GM23338 (cell line): ENCODE measurements at regions not wholly inside any gene's neighbourhood (a gene's known extent, or its start where the extent isn't known, plus 50 kb on each side); places are given as distances from the start of the nearest gene placed in this dataset.
"Not testable (repeated sequence)": the region's sequence is repeated elsewhere in the genome, so short reads cannot be mapped to it uniquely, and the experiment has no call there.

Experiments
- ATAC-seq: fragments of 200-7000 bp; cut with Tn5 transposase; 3 replicates; pipeline ENCODE4 v1.9.1; 2020
- DNase-seq: peaks from one replicate; pipeline ENCODE4 v3.0.0-alpha.2; 2015; ENCODE audit warnings: low spot score
- H2AFZ ChIP-seq: fragments of 200-600 bp; sonication (generic); 2 replicates; pipeline ENCODE4 v1.8.0; 2016; ENCODE audit warnings: antibody characterized with exemption, mild to moderate bottlenecking, moderate library complexity
- H3F3A ChIP-seq: fragments of 200-600 bp; sonication (generic); replicated peaks from 2 replicates; pipeline ENCODE4 v1.8.0; 2017; ENCODE audit warnings: antibody characterized with exemption, mixed run types, low read depth
- H3K27ac ChIP-seq: fragments of 200-600 bp; sonication (generic); 2 replicates; pipeline ENCODE4 v1.6.1; 2016; ENCODE audit warnings: low read depth
- H3K27me3 ChIP-seq: fragments of 200-600 bp; sonication (generic); 2 replicates; pipeline ENCODE4 v1.8.0; 2016; ENCODE audit warnings: mild to moderate bottlenecking, mixed run types, moderate library complexity; ENCODE audit not compliant: insufficient read depth
- H3K36me3 ChIP-seq: fragments of 200-600 bp; sonication (generic); 2 replicates; pipeline ENCODE4 v1.8.0; 2016; ENCODE audit warnings: mild to moderate bottlenecking; ENCODE audit not compliant: insufficient read depth
- H3K4me1 ChIP-seq: fragments of 200-600 bp; sonication (generic); 2 replicates; pipeline ENCODE4 v1.8.0; 2016; ENCODE audit warnings: mild to moderate bottlenecking, moderate library complexity; ENCODE audit not compliant: insufficient read depth
- H3K4me2 ChIP-seq: fragments of 200-600 bp; sonication (generic); 2 replicates; pipeline ENCODE4 v1.7.1; 2017; ENCODE audit warnings: mixed run types
- H3K4me3 ChIP-seq: fragments of 200-600 bp; sonication (generic); 2 replicates; pipeline ENCODE4 v1.6.1; 2016; ENCODE audit warnings: mixed run types
- H3K79me2 ChIP-seq: fragments of 200-600 bp; sonication (generic); replicated peaks from 2 replicates; pipeline ENCODE4 v1.8.0; 2017; ENCODE audit warnings: mild to moderate bottlenecking; ENCODE audit not compliant: insufficient read depth
- H3K9me2 ChIP-seq: fragments of 200-600 bp; sonication (generic); 2 replicates; pipeline ENCODE4 v1.8.0; 2017; ENCODE audit not compliant: insufficient read depth
- H4K20me1 ChIP-seq: fragments of 200-600 bp; sonication (generic); replicated peaks from 2 replicates; pipeline ENCODE4 v1.8.0; 2017; ENCODE audit warnings: mild to moderate bottlenecking; ENCODE audit not compliant: insufficient read depth
- H3K27ac Mint-ChIP-seq: 2 replicates; pipeline ENCODE4 v1.8.0; 2020; ENCODE audit warnings: inconsistent platforms, mild to moderate bottlenecking, moderate library complexity, mixed read lengths
- H3K27me3 Mint-ChIP-seq: 3 replicates; pipeline ENCODE4 v1.8.0; 2022; ENCODE audit warnings: low read depth, mild to moderate bottlenecking, moderate library complexity, mixed read lengths, inconsistent platforms; ENCODE audit not compliant: insufficient read depth, poor library complexity
- H3K36me3 Mint-ChIP-seq: 3 replicates; pipeline ENCODE4 v1.8.0; 2021; ENCODE audit warnings: low read depth, mild to moderate bottlenecking, inconsistent platforms, moderate library complexity, mixed read lengths
- H3K4me1 Mint-ChIP-seq: 3 replicates; pipeline ENCODE4 v1.8.0; 2020; ENCODE audit warnings: mild to moderate bottlenecking, inconsistent platforms, mixed read lengths
- H3K4me3 Mint-ChIP-seq: 3 replicates; pipeline ENCODE4 v1.8.0; 2021; ENCODE audit warnings: moderate library complexity, mild to moderate bottlenecking, inconsistent platforms, mixed read lengths
- H3K9me3 Mint-ChIP-seq: 3 replicates; pipeline ENCODE4 v1.8.0; 2020; ENCODE audit warnings: moderate library complexity, mild to moderate bottlenecking, inconsistent platforms, mixed read lengths
- CREB1 ChIP-seq: fragments of 250-450 bp; sonication (Bioruptor Pico); IDR thresholded peaks from 2 replicates; pipeline ENCODE4 v1.5.0; 2020; ENCODE audit warnings: low read depth, mild to moderate bottlenecking, moderate library complexity
- CTCF ChIP-seq, 2 experiments: fragments of 200-600 bp in 1 of 2; sonication (generic) in 1 of 2; conservative IDR thresholded peaks; 2 replicates each; pipeline versions ENCODE4 v1.5.1 to v1.6.1; 2016 to 2017; ENCODE audit warnings: antibody characterized with exemption in 2 of 2, low read depth in 2 of 2, mild to moderate bottlenecking in 2 of 2, moderate library complexity in 1 of 2
- EZH2 ChIP-seq: fragments of 200-600 bp; sonication (generic); IDR thresholded peaks from one replicate; pipeline ENCODE4 v1.8.0; 2017; ENCODE audit warnings: antibody characterized with exemption, mild to moderate bottlenecking, low read depth; ENCODE audit not compliant: unreplicated experiment
- EZH2phosphoT487 ChIP-seq: fragments of 200-600 bp; sonication (generic); IDR thresholded peaks from one replicate; pipeline ENCODE4 v1.8.1; 2018; ENCODE audit warnings: antibody characterized with exemption; ENCODE audit not compliant: unreplicated experiment
- JUNB ChIP-seq: IDR thresholded peaks from one replicate; pipeline ENCODE4 v1.6.1; 2016; ENCODE audit warnings: antibody characterized with exemption; ENCODE audit not compliant: unreplicated experiment
- NANOG ChIP-seq: IDR thresholded peaks from 2 replicates; pipeline ENCODE4 v1.6.1; 2016; ENCODE audit warnings: antibody characterized with exemption, borderline replicate concordance
- POLR2AphosphoS5 ChIP-seq: IDR thresholded peaks from 2 replicates; pipeline ENCODE4 v1.6.1; 2016; ENCODE audit warnings: antibody characterized with exemption, low read depth
- ZNF114 ChIP-seq: fragments of 250-450 bp; sonication (Bioruptor Pico); IDR thresholded peaks from 2 replicates; pipeline ENCODE4 v1.5.0; 2020; ENCODE audit warnings: mild to moderate bottlenecking, moderate library complexity
- ZNF331 ChIP-seq: fragments of 250-450 bp; sonication (Bioruptor Pico); IDR thresholded peaks from 2 replicates; pipeline ENCODE4 v1.5.0; 2020; ENCODE audit warnings: low read depth, mild to moderate bottlenecking, moderate library complexity
- TF ChIP-seq, protein P1 (sequence below): IDR thresholded peaks from 2 replicates; pipeline ENCODE4 v1.6.1; 2016; ENCODE audit warnings: antibody characterized with exemption

DNA sequence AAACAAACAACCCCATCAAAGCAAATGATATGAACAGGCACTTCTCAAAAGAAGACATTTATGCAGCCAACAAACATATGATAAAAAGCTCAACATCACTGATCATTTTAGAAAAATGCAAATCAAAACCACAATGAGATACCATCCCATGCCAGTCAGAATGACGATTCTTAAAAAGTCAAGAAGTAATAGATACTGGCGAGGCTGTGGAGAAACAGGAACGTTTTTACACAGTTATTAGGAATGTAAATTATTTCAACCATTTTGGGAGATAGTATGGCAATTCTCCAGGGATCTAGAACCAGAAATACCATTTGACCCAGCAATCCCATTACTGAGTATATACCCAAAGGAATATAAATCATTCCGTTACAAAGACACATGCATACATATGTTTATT lies 370.4 kb downstream of the HHIPL2 start:
- not testable (repeated sequence) for H3K27me3 Mint-ChIP-seq, H3K27ac Mint-ChIP-seq, H3K4me1 Mint-ChIP-seq, ATAC-seq, H3K4me2 ChIP-seq, H3K4me3 ChIP-seq, H2AFZ ChIP-seq, H3K9me3 Mint-ChIP-seq, H4K20me1 ChIP-seq, H3K27me3 ChIP-seq, H3K4me3 Mint-ChIP-seq, H3F3A ChIP-seq, H3K9me2 ChIP-seq, H3K79me2 ChIP-seq, DNase-seq, H3K27ac ChIP-seq, H3K36me3 ChIP-seq, H3K36me3 Mint-ChIP-seq, H3K4me1 ChIP-seq

DNA sequence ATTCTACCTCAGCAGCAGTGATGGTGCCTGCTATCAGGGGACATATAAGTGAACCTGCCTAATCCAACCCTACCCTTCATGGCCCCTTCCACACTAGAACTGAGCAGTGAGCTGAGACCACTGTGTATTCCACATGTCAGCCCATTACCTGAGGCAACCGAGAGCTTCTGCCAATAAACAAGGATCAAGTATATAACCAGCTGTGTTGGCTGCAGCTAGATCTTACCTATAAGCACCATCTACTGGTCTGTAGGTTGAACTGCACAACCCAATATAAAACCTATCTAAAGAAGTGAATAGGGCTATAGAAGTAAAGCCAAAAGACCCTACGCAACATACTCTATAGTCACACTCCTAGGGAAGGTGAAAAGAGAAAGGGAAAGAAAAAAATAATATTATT lies 376.9 kb downstream of the HHIPL2 start:
- Histone ChIP-seq H4K20me1 (no peaks in the 10 kb centered on the region), H3K4me2 (no peak overlapping the region), H3K79me2 (no peaks in the 10 kb centered on the region), H2AFZ (no peak overlapping the region), H3K27me3 (no peaks in the 10 kb centered on the region), H3F3A (no peaks in the 10 kb centered on the region), H3K4me1 (no peaks in the 10 kb centered on the region), H3K9me2 (0 out of 2 replicates have a peak, but pooled peaks cover 7% of the 10 kb centered on the region), H3K4me3 (no peak overlapping the region), H3K36me3 (no peaks in the 10 kb centered on the region), H3K27ac (no peak overlapping the region)
- no peaks in the 10 kb centered on the region for H3K27me3 Mint-ChIP-seq
- H3K36me3 Mint-ChIP-seq, result peaks cover 5% of the 10 kb centered on the region; the same call in 2 of the 3 replicates
- H3K27ac Mint-ChIP-seq, result no peak overlapping the region
- H3K4me1 Mint-ChIP-seq, result no peaks in the 10 kb centered on the region
- peaks cover 25% of the 10 kb centered on the region for H3K9me3 Mint-ChIP-seq
- peak; percentile 74 for DNase-seq
- peak; percentile 77 for ATAC-seq
- no peak for TF ChIP-seq NANOG
- TF ChIP-seq POLR2AphosphoS5, result no peak
- TF ChIP-seq CTCF (conservative IDR thresholded peaks at IDR 0.05; ENCODE audit: low read depth in 2 of 2), result peak; percentile 68 to 74
- no peak overlapping the region for H3K4me3 Mint-ChIP-seq

DNA sequence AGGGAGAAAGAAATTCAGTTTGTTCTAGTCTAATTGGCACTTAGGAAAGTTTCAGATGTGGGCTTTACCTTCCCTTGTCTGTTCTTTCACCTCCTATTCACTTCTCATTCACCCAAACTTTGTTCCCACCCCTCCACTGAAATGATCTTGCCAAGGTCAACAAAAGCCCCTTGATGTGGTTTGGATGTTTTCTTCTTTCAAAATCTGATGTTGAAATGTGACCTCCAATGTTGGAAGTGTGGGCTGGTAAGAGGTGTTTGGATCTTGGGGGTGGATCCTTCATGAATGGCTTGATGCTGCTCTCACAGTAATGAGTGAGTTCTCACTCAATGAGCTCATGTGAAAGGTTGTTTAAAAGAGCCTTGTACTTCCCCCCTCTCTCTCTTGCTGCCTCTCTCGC lies 379.3 kb downstream of the HHIPL2 start:
- Histone ChIP-seq H3F3A (no peaks in the 10 kb centered on the region), H3K36me3 (no peaks in the 10 kb centered on the region), H2AFZ (no peak overlapping the region), H3K9me2 (0 out of 2 replicates have a peak, but pooled peaks cover 4% of the 10 kb centered on the region), H3K4me2 (no peak overlapping the region), H3K27ac (no peak overlapping the region), H3K79me2 (no peaks in the 10 kb centered on the region), H3K4me3 (no peak overlapping the region), H4K20me1 (no peaks in the 10 kb centered on the region), H3K4me1 (no peaks in the 10 kb centered on the region), H3K27me3 (no peaks in the 10 kb centered on the region)
- peaks cover 22% of the 10 kb centered on the region for H3K9me3 Mint-ChIP-seq
- no peak overlapping the region for H3K27ac Mint-ChIP-seq
- ATAC-seq, result no peak
- no peak for DNase-seq
- no peak overlapping the region for H3K4me3 Mint-ChIP-seq
- peaks cover 5% of the 10 kb centered on the region; the same call in 2 of the 3 replicates for H3K36me3 Mint-ChIP-seq
- no peaks in the 10 kb centered on the region for H3K4me1 Mint-ChIP-seq
- H3K27me3 Mint-ChIP-seq, result no peaks in the 10 kb centered on the region
- TF ChIP-seq, protein P1, sequence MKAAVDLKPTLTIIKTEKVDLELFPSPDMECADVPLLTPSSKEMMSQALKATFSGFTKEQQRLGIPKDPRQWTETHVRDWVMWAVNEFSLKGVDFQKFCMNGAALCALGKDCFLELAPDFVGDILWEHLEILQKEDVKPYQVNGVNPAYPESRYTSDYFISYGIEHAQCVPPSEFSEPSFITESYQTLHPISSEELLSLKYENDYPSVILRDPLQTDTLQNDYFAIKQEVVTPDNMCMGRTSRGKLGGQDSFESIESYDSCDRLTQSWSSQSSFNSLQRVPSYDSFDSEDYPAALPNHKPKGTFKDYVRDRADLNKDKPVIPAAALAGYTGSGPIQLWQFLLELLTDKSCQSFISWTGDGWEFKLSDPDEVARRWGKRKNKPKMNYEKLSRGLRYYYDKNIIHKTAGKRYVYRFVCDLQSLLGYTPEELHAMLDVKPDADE, result no peak
- no peak for TF ChIP-seq JUNB
- TF ChIP-seq ZNF331 (CRISPR knock-in tag), result no peak
- no peak for TF ChIP-seq CREB1 (CRISPR knock-in tag)
- TF ChIP-seq EZH2, result no peak
- TF ChIP-seq ZNF114 (CRISPR knock-in tag), result no peak
- no peak for TF ChIP-seq EZH2phosphoT487
